Colon (tissue), 2 donors: ENCODE measurements at regions not wholly inside any gene's neighbourhood (a gene's known extent, or its start where the extent isn't known, plus 50 kb on each side); places are given as distances from the start of the nearest gene placed in this dataset.

Source experiments
- FAIRE-seq: peaks from 2 replicates; lab custom pipeline; 2012; peaks lifted over from hg19 to GRCh38; lab: Jason Lieb, UNC
- donor health status: control.
- donor health status: control.

DNA sequence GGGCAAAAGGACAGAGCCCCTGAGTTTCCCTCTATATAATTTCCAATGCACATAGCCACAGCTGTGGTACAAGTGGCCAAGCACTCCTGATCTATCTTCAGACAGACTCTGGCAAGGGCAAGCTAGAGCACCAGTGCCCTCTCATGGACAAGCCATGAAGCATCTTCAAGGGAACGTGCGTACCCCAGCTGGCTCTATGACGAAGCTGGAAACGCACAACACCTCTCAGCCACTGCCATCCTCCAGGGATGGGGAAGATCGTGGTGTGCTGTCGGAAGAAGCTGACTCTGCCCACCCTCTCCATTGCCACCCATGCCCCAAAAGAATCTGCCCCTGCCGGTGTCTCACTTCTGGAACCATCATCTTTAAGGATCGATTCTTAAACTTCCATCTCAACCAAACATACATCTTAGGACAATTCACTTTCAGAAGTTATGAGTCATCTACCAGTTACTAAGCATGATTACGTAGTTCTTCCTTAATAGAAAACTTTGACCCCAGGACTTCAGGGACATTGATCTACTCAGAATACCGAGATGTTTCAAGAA lies 482.9 kb downstream of the AGTPBP1 start:
- no peak for FAIRE-seq

DNA sequence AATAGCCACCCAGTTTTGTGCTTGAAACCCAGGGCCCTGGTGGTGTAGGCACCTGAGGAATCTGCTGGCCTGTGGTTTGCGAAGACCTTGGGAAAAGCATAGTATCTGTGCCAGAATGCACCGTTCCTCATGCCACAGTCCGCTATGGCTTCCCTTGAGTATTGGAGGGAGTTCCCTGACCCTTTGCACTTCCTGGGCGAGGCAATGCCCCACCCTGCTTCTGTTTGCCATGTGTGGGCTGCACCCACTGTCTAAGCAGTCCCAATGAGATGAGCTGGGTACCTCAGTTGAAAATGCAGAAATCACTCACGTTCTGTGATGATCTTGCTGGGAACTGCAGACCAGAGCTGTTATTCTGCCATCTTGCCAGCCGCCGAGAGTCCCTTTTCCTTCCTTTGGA lies 483.5 kb downstream of the AGTPBP1 start:
- no peak for FAIRE-seq

DNA sequence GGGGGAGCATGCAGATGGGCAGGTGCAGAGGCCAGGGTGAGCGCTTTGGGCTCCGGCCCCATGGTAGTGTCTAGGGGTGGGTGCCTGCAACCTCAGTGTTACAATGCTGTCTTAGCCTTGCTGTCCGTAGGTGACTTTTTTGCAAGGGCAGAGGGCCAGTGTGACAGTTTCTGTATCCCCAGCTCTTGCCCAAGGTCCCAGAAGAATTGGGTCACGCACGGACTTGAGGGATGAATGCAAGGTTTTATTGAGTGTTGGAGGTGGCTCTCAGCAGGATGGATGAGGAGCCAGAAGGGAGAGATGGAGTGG lies 492.5 kb downstream of the AGTPBP1 start:
- no peak for FAIRE-seq

DNA sequence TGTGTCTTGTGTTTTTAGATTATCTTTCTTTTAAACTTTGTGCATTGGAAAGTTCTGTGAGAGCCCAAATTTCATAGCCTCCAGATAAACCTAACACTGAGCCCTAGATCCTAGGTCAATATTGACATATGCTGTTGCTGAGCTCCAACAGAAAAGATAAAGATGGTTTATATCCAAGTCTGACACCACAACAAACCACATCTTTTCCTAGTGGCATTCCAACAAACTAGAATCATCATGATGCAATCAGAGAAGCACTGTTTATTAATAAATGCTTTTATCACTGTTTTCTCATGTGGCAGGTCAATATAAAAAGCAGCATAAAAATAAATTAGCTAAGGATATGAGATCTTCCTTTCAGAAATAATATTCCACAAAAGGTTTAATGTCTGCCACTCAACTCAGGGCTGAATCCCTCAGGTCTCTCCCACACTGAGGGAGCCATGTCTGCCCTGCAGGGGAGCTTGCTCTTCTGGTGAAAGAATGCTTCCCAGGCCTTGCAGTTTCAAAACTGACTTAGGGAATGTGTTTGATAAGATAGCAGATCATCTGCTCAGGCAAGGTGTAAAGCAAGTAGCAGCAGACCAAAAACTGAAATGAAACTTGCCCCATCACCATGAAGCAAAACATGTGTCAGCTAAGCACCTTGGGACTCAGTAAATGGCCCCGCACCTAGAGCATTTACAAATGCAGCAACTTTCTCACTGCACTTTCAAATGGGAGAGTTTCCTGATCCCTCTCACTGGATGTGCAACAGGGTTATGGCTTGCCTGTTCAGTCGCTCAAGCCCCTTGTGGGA lies 493.0 kb downstream of the AGTPBP1 start:
- no peak for FAIRE-seq

DNA sequence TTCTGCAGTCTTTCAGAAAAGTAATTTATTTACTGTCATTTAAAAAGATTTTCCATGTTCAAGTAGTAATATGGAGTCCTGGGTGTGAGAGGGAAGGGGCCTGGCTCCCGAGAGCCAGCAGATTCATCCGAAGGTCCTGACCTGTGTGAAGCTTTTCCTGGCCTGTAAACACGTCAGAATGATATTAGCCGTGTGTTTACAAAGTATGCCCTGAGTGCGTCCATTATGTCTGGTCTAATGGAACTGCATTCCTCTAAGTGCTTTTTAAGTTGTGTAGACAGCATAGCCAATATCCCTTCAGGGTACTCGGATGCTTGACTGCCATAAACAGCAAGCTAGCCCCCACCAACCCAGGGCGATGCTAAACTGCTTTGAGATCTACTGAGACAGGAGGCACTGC lies 495.2 kb downstream of the AGTPBP1 start:
- FAIRE-seq, result no peak

DNA sequence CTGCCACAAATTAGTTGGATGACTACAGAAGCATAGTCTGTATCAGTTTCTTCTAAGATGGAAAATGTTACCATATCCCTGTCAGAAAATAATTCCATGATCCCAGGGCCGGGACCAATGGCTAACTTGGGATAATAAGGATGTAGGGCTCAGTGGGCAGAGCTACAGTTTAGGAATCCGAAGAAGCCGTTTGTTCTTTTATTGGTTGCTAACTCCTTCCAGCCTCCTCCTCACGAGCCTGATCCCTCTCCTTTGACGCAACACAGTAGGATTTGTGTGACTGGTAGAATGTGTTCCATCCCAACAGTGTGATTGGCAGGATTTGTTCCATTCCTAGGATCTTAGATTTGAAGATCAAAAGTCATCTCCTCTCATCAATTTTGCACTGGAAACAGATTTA lies 496.9 kb downstream of the AGTPBP1 start:
- FAIRE-seq, result no peak

DNA sequence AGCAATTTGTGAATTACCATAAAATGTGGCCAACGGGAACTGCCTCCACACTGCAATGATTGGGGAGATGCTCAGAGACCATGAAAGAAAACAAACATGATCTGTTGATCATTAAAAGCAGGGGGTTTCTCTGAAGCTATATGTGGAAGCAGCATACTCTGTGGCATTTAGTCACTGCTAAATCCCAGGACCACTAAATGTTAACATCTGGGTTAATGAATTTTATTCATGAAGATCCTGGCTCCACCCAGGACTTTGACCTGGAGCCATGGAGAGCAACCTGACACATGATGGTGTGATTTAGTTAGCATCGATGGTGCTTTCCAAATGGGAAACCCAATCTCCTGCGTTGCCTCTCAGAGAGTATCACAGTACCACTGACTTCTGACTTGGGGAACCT lies 497.8 kb downstream of the AGTPBP1 start:
- FAIRE-seq, result no peak

DNA sequence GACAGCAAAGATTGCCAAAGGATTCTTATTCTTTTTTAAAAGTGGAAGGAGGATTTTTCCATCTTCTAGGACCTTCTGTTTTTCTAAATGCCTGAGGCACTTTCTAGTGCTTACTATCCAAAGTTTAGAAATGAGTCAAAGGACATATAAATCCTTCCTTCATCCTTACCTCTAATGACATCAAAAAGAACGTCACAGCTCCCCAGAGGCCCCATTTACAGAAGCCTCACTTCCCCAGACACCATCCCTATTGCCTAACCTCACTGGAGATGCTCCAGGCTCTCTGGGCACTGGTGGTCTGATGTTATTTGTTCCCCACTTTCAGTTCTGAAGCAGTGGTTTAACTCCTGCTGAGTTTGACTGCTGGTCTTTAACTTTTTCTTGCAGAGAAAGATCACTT lies 504.3 kb downstream of the AGTPBP1 start:
- no peak for FAIRE-seq

DNA sequence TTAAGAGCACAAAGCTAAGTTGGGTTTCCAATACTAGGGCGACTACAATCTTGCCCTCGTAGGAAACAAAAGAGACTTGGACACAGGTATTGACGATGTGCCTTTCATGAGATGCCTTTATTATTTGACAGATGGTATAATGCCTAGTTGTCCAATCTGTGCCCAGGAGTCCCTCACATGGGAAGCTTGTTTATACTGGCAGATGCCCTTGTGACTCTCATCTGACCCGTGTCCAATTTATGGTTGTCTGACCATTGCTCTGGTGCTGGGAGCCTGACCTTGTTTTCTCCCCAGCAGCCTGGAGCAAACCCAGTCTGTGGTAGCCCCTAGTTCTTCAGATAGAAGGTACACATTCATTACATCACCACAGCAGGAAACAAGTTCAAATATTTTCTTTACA lies 511.7 kb downstream of the AGTPBP1 start:
- FAIRE-seq, result no peak

DNA sequence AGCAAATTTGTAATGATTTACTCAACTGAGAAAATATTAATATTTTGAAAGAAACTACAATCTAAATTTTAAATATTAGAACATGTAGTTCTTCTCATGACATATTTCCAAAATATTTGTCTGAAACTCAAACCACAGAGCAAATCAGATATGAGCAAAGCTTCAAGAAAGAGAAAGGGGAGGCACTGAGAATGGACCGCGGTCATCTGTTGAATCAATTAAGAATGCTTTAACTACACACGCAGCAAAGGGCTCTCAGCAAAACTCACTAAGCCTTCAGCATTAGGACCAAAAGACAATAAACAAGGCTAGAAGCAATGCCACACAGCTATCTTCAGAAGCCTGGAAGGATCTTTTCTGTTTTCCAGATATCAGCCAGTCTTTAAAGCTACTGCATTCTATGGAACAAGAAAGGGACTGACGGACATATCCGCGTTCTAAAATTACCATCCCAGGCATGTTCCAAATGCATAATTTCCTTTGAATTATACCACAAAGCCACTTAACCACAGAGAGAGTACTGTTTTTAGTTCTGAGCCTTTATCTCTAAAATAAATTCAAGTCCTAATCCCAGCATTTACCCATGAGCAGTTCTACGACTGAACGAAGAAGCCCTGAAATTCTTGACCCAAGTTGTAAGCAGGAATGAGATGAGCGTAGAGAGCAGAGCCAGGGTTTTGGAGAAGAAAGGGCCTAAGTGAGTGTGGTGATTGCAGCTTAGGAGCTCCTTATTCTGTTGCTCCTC lies 513.5 kb downstream of the AGTPBP1 start:
- no peak for FAIRE-seq

DNA sequence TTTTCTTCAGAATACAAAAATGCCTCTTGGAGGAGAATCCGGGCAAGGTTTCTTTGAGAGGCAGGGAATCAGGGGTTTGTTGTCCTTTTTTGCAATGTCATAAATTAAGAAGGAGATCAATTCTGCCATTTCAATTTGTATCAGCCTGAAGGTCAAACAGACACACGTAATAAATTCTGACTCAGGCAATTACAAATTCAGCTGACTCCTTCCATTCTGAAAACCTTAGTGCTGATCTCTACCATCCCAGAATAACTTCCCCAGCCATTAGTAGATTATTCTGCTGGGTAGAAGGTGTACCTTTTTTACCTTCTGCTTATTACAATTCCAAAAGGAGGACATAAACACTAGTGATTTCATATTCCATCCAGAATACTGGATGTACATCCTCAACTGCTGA lies 516.6 kb downstream of the AGTPBP1 start:
- no peak for FAIRE-seq

DNA sequence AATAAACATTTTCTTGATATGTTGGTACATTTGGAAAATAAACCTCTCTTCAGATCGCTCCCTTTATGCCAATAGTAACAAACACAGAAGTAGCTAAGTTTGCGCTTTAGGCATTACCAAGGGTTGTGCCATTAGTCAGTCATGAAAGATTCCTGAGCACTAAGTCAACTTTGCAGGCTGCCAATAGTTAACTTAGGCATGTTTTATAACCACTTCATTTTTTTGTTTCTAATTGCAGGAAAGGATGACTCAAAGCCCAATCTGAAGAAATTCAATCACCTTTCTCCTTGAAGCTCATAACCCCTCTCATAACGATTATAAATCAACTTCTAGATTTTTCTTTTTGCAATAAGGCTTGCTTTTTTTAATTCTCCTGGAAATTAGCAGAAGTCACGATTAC lies 517.0 kb downstream of the AGTPBP1 start:
- no peak for FAIRE-seq

DNA sequence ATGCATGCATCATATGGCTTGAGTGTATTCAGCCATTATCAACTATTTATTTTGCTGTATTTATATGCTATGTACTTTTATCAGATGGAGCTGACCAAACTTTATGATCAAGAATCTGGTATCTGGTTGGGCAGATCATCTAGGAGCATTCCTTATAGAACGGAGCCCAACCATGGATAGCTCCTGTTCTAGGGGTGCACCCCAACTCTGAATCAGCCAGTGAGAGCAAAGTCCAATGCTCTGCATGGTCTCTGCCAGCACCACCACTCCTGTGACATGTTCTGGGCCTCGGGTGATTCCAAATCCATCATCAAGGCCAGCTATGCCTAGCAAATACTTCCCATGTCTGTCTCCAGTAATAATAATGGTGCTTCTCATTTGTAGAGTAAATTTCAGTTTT lies 517.5 kb downstream of the AGTPBP1 start:
- FAIRE-seq, result no peak

DNA sequence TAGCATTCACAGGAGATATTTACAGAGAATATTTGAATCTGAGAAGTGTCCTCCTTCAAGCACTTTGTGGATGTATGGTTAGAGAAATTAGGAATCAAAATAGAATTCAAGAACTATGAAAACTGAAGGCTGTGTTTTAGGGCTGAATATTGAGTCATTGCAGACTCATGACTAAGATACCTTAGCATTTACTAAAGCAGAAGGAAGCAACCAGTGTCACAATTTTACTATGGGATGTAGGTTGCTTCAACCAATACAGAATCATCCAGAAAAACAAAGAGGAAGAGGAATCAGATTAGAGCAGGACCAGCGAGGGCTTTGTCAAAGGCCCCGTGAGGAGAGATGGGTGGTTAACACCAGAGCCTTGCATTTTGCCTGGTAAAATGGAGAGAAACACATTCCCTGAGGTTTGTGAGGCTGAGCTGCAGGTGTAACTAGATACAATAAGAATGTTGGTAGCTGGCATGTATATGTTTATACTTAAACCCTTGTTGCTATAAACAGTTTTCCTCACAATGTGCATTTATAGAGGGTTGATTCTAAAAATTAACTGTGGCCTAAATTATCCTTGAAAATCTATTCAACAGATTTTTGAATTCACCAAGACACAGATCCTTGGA lies 518.1 kb downstream of the AGTPBP1 start:
- FAIRE-seq, result no peak

DNA sequence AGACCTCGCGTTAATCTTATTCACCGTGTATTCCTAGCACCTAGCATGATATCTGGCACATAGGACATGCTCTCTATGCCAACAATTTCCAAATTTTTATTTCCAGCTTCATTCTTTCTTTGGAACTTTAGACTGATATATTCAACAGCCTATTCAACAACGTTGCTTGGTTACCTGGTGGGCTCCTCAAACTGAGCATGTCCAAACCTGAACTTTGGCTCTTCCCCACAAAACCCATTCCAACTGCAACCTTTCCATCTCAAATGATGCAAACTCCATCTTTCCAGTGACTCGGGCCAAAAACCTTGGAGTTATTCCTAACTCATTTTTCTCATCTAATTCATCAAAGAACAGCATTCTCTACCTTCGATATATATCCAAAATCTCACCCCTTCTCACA lies 525.2 kb downstream of the AGTPBP1 start:
- FAIRE-seq, result no peak

DNA sequence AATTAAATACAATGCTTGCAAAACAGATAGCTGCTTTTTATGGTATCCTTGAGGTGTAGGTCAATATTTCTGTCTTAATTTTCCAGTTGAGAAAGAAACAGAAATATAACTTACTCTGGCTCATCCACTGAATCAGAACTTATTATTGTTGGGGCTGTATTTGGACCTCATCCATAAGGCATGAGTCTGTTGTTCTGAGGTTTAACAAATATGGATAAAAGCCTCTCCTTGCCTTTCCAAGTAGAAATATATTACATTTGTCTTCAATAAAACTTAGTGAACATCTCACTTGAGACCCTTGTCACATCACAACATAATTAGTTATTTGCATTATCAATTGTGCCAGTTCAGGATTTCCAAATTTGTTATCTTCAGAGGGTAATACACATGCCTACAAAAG lies 525.8 kb downstream of the AGTPBP1 start:
- FAIRE-seq, result no peak

DNA sequence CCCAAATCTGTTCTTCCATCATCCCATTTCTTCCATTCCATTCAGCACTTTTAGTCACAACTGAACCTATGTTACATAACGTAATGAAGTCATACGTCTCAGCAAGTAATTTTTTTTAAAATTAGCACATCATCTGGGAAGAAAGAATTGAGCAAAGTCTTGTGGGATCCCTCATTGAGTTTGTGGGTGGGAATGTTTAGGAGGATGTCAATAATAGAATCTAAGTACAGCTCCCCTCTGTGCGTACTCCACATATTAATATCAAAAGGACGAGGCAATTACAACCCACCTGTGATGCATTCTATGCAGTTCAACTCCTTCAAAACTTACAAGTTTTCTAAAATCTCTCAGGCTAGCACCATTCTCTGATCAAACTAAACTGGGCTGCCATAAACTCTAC lies 526.3 kb downstream of the AGTPBP1 start:
- no peak for FAIRE-seq

DNA sequence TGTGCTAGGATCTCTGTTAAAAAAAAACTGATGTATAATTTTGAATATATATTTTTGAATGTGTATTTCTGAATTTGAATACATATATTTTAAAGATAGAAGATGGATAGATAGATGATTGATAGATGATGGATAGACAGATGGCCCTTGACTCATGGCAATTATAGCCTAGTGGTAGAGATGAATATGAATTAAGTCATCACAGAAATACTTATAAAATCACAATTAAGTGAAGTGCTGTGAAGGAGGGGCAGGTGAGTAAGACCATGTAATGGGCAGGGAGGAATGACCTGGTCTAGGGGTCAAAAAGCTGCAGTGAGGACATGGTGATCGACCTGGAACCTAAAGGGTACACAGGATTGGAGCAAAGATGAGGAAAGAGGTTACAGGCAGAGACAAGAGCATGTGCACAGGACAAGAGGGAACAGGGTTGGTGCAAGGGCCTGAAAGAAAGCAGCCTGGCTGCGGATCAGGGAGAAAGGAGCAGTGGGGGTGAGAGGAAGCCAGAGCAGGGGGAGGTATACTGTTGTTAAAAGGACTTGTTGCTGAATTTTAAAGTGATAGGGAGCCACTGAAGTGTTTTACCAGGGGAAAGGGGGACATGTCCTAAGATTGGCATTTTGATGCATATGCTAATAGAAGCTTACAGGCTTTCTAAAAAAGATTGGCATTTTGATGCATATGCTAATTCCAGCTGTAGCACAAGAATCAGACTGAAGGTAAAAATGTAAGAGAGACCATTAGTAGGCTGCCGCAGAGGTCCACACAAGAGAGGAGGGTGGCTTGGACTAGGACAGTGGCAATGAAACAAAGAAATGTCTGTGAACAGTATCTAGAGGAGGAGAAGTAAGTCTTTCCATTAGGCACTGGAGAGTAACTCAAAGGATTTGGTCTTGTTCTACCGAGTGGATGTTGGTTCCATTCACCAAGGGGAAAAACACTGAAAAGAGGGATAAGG lies 527.8 kb downstream of the AGTPBP1 start:
- FAIRE-seq, result no peak

DNA sequence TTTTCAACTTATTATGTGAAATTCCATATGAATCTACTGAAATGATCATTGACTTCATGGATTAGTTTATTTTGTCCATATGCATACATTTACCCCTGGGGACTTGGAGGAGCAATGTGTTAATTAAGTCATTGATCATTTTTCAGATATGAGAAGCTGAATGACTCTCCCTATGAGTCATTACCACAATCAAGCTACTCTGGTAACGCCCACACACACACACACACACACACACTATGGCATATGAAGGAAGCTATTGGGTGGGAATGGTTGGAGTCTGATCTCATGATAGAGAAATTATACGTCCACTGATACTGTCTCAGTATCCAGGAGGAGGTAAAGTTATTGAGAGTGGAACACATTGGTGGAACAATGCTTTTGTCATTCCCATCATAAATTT lies 528.9 kb downstream of the AGTPBP1 start:
- FAIRE-seq, result no peak

DNA sequence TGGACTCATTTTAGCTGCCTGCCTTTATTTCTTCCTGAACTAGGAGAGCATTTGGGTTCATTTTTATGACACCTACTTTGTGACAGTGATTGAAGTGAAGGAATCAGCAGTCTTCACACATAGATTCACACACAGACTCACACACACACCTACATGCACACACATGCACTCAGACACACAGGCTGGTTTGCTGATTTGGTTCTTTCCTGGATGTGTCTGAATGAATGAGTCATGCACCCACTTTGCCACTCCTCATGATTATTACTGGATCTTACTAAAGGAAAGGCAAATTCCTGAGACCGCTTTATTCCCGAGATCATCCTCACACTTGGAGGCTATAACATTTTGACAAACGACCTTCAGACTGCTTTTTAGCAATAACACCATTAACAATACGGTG lies 529.5 kb downstream of the AGTPBP1 start:
- no peak for FAIRE-seq

DNA sequence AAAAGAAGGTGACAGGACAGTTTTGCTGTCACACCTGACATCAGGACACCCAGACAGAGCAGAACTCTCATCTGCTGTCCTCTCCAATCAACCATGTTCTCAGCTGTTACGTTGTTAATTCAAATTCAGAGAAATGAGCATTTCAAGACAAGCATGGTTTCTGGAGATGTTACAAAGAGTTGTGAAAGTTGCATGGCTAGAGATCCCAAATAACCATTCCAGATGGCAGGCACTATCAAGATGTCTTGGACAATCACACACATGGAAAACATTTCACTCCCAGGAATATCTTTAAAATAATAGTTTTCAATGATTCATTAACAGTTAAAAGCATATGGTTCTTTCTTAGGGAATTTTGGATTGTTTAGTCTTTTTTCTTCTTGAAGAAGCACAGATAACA lies 533.1 kb downstream of the AGTPBP1 start:
- FAIRE-seq, result no peak

DNA sequence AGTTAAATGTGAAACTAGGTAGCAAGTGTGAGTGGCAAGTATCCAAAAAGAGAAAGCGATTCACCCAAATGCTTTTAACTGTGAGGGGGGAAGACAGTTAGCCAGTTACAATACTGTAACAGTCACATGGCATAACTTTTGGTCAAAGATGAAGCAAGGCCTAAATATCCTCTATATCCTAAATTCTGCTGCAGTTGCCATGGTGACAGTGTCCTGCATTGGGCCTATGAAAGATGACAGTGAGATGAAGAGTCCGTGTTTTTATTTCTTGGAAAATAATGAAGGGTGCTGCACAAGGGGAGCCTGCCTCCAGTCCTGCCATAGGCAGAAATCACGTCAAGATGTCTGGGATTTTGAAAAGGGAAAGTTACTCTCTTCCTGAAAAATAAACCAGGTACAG lies 534.6 kb downstream of the NTRK2 start:
- no peak for FAIRE-seq
